ENCODE measurements at regions not wholly inside any gene's neighbourhood (a gene's known extent, or its start where the extent isn't known, plus 50 kb on each side); places are given as distances from the start of the nearest gene placed in this dataset.
"Not testable (repeated sequence)": the region's sequence is repeated elsewhere in the genome, so short reads cannot be mapped to it uniquely, and the experiment has no call there.

DNA sequence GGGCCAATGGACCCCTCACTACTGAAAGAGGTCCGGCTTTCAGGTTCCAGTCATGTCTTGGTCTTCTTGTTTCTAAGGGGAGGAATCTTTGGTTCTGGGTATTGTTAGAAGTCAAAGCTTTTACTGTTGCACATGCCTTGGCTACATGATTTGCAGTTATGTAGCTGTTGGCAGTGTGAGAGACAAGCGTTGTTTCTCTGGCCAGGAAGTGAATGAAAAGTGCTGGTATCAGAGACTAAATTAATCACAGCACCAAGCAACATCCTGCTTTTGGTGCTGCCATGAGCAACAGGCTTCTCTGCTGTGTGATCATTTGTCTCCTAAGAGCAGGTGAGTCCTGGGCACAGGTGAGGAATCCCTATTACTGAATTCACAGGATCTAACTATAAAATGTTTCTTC, 100.1 kb upstream of the PRSS3 start:
- H3K79me2 ChIP-seq (ENCODE audit: insufficient read depth) = no peaks in the 10 kb centered on the region
- no peak overlapping the region for H3K4me2 ChIP-seq (ENCODE audit: unreplicated experiment)
- TF ChIP-seq EZH2 (IDR thresholded peaks at IDR 0.05; ENCODE audit: insufficient read depth, poor library complexity, severe bottlenecking) = no peak
- TF ChIP-seq EZH2phosphoT487 (IDR thresholded peaks at IDR 0.05; ENCODE audit: insufficient read depth, low read depth) = no peak
- no peak overlapping the region for H3K4me3 ChIP-seq
- peaks cover 13% of the 10 kb centered on the region for H3K27me3 ChIP-seq (replicated peaks; ENCODE audit: insufficient read depth)
- H4K20me1 ChIP-seq (ENCODE audit: insufficient read depth) = no peaks in the 10 kb centered on the region
- H3K4me1 ChIP-seq (ENCODE audit: insufficient read depth) = no peaks in the 10 kb centered on the region
- no peak overlapping the region for H2AFZ ChIP-seq
- no peak for DNase-seq
- no peaks in the 10 kb centered on the region for H3F3A ChIP-seq (ENCODE audit: insufficient read depth)
- H3K9ac ChIP-seq = no peak overlapping the region
- in situ Hi-C loops (cut with MboI) = no loop called here
- H3K9me2 ChIP-seq (ENCODE audit: insufficient read depth) = no peaks in the 10 kb centered on the region; the same call in 1 of the 2 replicates
- no peak overlapping the region for H3K27ac ChIP-seq
- H3K9me3 ChIP-seq (ENCODE audit: low read depth) = no peaks in the 10 kb centered on the region
- 53 to 58% methylated on average over 2 of the region's 2 CpGs for WGBS, 2 experiments (ENCODE audit: low coverage in 1 of 2, low lambda C conversion rate in 2 of 2, missing lambda C conversion rate in 2 of 2)
- no peaks in the 10 kb centered on the region for H3K36me3 ChIP-seq (ENCODE audit: low read depth)

DNA sequence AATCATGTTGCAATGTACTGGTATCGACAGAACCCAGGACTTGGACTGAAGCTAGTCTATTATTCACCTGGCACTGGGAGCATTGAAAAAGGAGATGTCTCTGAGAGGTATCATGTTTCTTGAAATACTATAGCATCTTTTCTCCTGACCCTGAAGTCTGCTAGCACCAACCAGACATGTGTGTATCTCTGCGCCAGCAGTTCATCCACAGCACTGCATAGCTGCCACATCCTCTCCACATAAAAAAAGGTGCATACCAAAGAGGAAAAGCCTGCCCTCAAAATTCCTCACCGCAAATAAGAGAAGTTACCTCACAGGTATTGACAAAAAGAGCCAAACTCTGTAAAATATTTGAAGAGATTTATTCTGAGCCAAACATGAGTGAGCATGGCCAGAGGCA, 99.5 kb upstream of the PRSS3 start:
- TF ChIP-seq EZH2phosphoT487 (IDR thresholded peaks at IDR 0.05; ENCODE audit: insufficient read depth, low read depth) (no peak), EZH2 (IDR thresholded peaks at IDR 0.05; ENCODE audit: insufficient read depth, poor library complexity, severe bottlenecking) (no peak)
- H3K4me2 ChIP-seq (ENCODE audit: unreplicated experiment) = no peak overlapping the region
- H3K4me1 ChIP-seq (ENCODE audit: insufficient read depth) = no peaks in the 10 kb centered on the region
- H3K79me2 ChIP-seq (ENCODE audit: insufficient read depth) = no peaks in the 10 kb centered on the region
- no peaks in the 10 kb centered on the region; the same call in 1 of the 2 replicates for H3K9me2 ChIP-seq (ENCODE audit: insufficient read depth)
- no peaks in the 10 kb centered on the region for H3K36me3 ChIP-seq (ENCODE audit: low read depth)
- DNase-seq = no peak
- H3F3A ChIP-seq (ENCODE audit: insufficient read depth) = no peaks in the 10 kb centered on the region
- H4K20me1 ChIP-seq (ENCODE audit: insufficient read depth) = no peaks in the 10 kb centered on the region
- in situ Hi-C loops (cut with MboI) = no loop called here
- H3K9me3 ChIP-seq (ENCODE audit: low read depth) = no peaks in the 10 kb centered on the region
- no peak overlapping the region for H3K27ac ChIP-seq
- H3K27me3 ChIP-seq (replicated peaks; ENCODE audit: insufficient read depth) = peaks cover 13% of the 10 kb centered on the region
- WGBS, 2 experiments (ENCODE audit: low coverage in 1 of 2, low lambda C conversion rate in 2 of 2, missing lambda C conversion rate in 2 of 2) = 81 to 89% methylated on average over 3 of the region's 3 CpGs
- H3K4me3 ChIP-seq = no peak overlapping the region
- H3K9ac ChIP-seq = no peak overlapping the region
- H2AFZ ChIP-seq = no peak overlapping the region

DNA sequence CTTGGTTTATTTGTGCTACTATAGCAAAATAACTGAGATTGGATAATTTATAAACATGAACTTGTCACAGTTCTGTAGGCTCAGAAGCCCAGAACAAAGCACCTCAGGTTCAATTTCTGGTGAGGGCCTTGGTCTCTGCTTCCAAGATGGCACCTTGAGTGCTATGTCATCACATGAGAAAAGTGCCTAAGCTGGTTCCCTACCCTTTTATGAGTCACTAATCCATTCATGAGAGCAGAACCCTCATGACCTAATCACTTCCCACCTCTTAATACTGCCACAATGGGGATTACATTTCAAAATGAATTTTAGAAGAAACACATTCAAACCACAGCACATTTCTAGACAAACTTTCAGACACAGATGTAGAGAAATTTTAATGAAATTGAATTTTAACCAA, 98.2 kb upstream of the PRSS3 start:
- no peaks in the 10 kb centered on the region for H4K20me1 ChIP-seq (ENCODE audit: insufficient read depth)
- DNase-seq = no peak
- H3K4me3 ChIP-seq = no peak overlapping the region
- no peaks in the 10 kb centered on the region for H3K36me3 ChIP-seq (ENCODE audit: low read depth)
- H3K9ac ChIP-seq = no peak overlapping the region
- no peaks in the 10 kb centered on the region for H3F3A ChIP-seq (ENCODE audit: insufficient read depth)
- no peaks in the 10 kb centered on the region; the same call in 1 of the 2 replicates for H3K9me2 ChIP-seq (ENCODE audit: insufficient read depth)
- peaks cover 13% of the 10 kb centered on the region for H3K27me3 ChIP-seq (replicated peaks; ENCODE audit: insufficient read depth)
- in situ Hi-C loops (cut with MboI) = no loop called here
- H3K9me3 ChIP-seq (ENCODE audit: low read depth) = no peaks in the 10 kb centered on the region
- no peaks in the 10 kb centered on the region for H3K79me2 ChIP-seq (ENCODE audit: insufficient read depth)
- no peak overlapping the region for H3K4me2 ChIP-seq (ENCODE audit: unreplicated experiment)
- TF ChIP-seq EZH2 (IDR thresholded peaks at IDR 0.05; ENCODE audit: insufficient read depth, poor library complexity, severe bottlenecking) (no peak), EZH2phosphoT487 (IDR thresholded peaks at IDR 0.05; ENCODE audit: insufficient read depth, low read depth) (no peak)
- no peak overlapping the region for H3K27ac ChIP-seq
- no peak overlapping the region for H2AFZ ChIP-seq
- H3K4me1 ChIP-seq (ENCODE audit: insufficient read depth) = no peaks in the 10 kb centered on the region

DNA sequence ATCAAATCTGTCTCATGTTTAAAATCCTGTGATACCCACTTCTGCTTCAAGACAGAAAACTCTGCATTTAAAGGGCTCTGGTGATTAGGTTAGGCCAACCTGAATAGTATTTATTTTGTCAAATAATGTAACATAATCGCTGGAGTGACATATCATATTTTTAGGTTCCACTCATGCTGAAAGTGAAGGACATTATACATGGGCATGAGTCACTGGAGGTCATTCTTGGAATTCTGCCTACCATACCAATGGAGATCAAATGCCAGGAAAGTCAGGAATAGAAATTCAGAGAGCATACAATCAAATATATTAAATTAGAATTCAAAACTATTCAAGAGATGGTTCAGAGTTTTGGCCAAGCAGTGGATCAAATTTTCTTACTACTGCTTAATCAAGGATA, 97.1 kb upstream of the PRSS3 start:
- Histone ChIP-seq H3K79me2 (ENCODE audit: insufficient read depth) (no peaks in the 10 kb centered on the region), H3F3A (ENCODE audit: insufficient read depth) (no peaks in the 10 kb centered on the region), H3K4me2 (ENCODE audit: unreplicated experiment) (no peak overlapping the region), H3K9ac (no peak overlapping the region), H3K9me2 (ENCODE audit: insufficient read depth) (no peaks in the 10 kb centered on the region; the same call in 1 of the 2 replicates), H4K20me1 (ENCODE audit: insufficient read depth) (no peaks in the 10 kb centered on the region), H3K27me3 (replicated peaks; ENCODE audit: insufficient read depth) (peaks cover 13% of the 10 kb centered on the region), H3K4me1 (ENCODE audit: insufficient read depth) (no peaks in the 10 kb centered on the region), H3K36me3 (ENCODE audit: low read depth) (no peaks in the 10 kb centered on the region), H2AFZ (no peak overlapping the region), H3K27ac (no peak overlapping the region), H3K9me3 (ENCODE audit: low read depth) (no peaks in the 10 kb centered on the region), H3K4me3 (no peak overlapping the region)
- 100% methylated on average over 1 of the region's 1 CpG for WGBS, 2 experiments (ENCODE audit: low coverage in 1 of 2, low lambda C conversion rate in 2 of 2, missing lambda C conversion rate in 2 of 2)
- TF ChIP-seq EZH2 (IDR thresholded peaks at IDR 0.05; ENCODE audit: insufficient read depth, poor library complexity, severe bottlenecking) (no peak), EZH2phosphoT487 (IDR thresholded peaks at IDR 0.05; ENCODE audit: insufficient read depth, low read depth) (no peak)
- no peak for DNase-seq
- in situ Hi-C loops (cut with MboI) = no loop called here

DNA sequence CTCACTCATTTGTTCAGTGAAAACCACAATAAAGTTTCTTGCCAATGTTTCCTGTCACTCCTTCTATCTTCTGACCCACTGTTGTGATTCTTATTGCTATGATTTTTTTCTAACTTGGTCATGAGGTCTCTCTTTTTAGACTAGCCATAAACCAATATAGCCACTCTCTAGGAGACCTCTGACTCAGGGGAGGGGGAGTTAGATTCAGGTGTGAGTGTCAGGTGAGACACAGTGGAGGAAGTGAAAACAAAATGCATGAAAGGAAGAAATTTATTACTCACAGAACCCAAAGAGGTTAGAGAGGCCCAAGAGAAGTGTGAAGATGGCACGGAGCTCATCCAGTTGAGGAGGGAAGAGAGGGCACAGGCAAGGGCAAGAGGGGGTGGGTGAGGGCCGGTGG, 94.4 kb upstream of the PRSS3 start:
- H3F3A ChIP-seq (ENCODE audit: insufficient read depth); H3K79me2 ChIP-seq (ENCODE audit: insufficient read depth); H3K27ac ChIP-seq; in situ Hi-C loops (cut with MboI); H3K4me3 ChIP-seq; H3K4me1 ChIP-seq (ENCODE audit: insufficient read depth); H2AFZ ChIP-seq; H3K9me3 ChIP-seq (ENCODE audit: low read depth); H3K9ac ChIP-seq; H4K20me1 ChIP-seq (ENCODE audit: insufficient read depth); H3K4me2 ChIP-seq (ENCODE audit: unreplicated experiment); DNase-seq; H3K36me3 ChIP-seq (ENCODE audit: low read depth); H3K27me3 ChIP-seq (replicated peaks; ENCODE audit: insufficient read depth); H3K9me2 ChIP-seq (ENCODE audit: insufficient read depth): not testable (repeated sequence)
- 56 to 61% methylated on average over 2 of the region's 2 CpGs for WGBS, 2 experiments (ENCODE audit: low coverage in 1 of 2, low lambda C conversion rate in 2 of 2, missing lambda C conversion rate in 2 of 2)
